NCI-H128 (cell line): ENCODE measurements at regions not wholly inside any gene's neighbourhood (a gene's known extent, or its start where the extent isn't known, plus 50 kb on each side); places are given as distances from the start of the nearest gene placed in this dataset.

Experiments
- DNase-seq: peaks from one replicate; lab custom pipeline; 2025; ENCODE audit not compliant: unreplicated experiment; lab: John Stamatoyannopoulos, UW

- DNase-seq, result no peak
These were observed 150.8 kb upstream of the PMEPA1 start for GRCh38 chr20:57860576-57860975.

- DNase-seq, result no peak
These were observed 148.2 kb upstream of the PMEPA1 start for GRCh38 chr20:57857969-57858368.

DNA sequence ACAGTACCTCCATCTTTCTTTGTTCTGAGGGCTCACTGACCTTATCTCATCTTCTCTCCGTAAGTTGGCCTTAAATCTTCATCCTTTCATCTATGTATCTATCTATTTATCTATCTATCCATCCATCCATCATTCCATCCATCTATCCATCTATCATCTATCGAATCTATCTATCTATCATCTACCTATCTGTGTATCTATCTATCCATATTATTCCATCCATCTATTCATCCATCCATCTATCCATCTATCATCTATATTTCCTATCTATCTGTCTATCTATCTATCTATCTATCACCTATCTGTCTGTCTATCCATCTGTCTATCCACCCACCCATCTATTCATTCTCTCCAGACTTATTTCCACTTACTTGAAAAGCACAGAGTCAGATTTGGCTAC lies 147.3 kb upstream of the PMEPA1 start:
- no peak for DNase-seq

GRCh38 chr20:57856658-57857057 lies 146.8 kb upstream of the PMEPA1 start:
- no peak for DNase-seq

DNA sequence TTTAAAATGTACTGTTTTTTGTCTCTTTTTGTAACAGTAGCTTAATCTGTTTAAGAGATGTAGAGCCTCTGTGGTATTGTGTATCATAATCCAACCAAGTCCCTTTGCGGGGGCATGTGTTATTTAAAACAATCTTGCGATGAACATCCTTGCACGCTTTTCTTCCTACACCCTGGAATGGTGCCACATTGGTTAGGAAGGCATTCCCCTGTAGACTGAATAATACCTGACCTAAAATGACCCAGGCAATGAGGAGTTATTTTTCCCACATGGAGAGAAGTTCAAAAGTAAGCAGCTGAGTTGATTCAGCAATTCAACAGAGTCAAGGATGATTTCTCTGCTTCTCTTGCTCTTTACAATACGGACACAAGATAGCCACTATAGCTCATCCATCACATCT lies 142.0 kb upstream of the PMEPA1 start:
- DNase-seq, result no peak

DNA sequence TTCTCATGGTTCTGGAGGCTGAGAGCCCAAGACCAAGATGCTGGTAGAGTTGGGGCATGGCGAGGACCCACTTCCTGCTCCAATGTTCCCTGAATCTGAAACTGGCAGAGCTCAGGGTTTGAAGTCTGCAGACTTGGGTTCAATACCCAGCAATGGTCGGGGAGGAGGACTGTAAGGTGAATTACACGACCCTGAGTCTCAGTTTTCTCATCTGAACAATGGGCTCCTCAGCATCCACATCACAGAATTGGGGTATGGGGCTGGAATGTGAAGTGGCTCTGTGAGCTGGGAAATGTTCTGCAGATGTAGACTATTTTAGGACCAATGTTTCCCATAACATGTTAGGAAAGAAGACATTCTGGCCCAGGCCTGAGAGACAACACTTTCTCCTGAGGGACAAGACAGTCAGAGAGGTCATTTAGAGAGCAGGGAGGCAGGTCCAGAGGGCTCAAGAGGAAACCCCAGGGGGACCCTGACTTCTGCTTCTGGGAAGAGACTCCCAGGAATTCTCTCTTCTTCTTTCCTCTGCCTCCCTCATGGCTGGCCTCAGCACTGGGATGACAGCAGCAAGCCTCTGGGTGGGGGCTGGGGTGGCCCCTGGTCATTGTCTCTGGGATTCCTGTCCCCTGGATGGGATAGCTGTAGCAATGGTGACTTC lies 141.3 kb upstream of the PMEPA1 start:
- DNase-seq, result no peak

DNA sequence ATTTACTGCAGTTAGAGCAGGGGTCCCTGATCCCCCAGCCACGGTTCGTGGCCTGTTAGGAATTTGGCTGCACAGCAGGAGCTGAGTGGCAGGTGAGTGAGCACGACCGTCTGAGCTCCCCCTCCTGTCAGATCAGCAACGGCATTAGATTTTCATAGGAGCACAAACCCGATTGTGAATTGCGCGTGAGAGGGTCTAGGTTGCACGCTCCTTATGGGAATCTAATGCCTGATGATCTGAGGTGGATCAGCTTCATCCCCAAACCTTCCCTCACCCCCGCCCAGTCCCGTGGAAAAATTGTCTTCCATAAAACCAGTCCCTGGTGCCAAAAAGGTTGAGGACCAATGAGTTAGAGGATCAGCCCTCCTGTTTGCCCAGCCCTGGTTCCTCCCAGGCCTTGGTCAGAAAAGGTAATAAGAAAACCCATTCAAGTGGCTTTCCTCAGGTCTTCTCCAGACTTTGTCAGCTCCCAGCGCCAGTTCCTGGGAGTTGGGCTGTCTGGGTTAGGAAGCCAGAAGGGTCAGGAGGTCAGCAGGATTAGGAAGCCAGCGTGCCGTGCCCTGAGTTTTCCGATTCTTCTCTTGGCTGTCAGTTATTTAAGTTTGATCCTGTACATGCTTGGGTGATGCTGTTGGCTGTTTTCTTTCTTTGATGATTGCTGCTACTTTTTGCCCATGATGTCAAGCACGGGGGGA lies 139.9 kb upstream of the PMEPA1 start:
- no peak for DNase-seq

DNA sequence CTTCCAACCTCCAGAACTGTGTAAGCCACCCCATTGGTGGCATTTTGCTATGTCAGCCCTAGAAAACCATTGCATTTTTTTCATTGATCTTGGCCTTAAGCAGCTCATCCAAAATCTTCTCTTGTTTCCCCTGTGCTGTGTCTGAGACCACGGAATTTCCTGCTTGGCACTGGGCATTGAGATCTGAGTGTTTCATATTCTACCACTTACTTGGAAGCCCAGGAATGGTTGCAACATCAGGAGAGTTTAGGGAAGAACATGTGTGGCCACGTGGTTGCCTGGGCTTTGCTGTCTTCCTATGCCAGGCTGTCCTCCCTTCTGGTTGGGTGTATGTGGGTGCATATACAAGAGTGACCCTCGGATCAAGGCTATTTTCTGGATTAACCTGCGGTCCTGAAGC lies 139.3 kb upstream of the PMEPA1 start:
- DNase-seq, result no peak

GRCh38 chr20:57848282-57848681 lies 138.5 kb upstream of the PMEPA1 start:
- no peak for DNase-seq

GRCh38 chr20:57847104-57847503 lies 137.3 kb upstream of the PMEPA1 start:
- DNase-seq, result no peak

GRCh38 chr20:57844626-57845596 lies 135.1 kb upstream of the PMEPA1 start:
- DNase-seq, result no peak

GRCh38 chr20:57843941-57844625 lies 134.3 kb upstream of the PMEPA1 start:
- DNase-seq, result no peak

GRCh38 chr20:57842720-57843119 lies 132.9 kb upstream of the PMEPA1 start:
- DNase-seq, result no peak

- DNase-seq, result no peak
These were observed 131.6 kb upstream of the PMEPA1 start for GRCh38 chr20:57841297-57841866.

GRCh38 chr20:57840504-57841296 lies 130.9 kb upstream of the PMEPA1 start:
- no peak for DNase-seq

DNA sequence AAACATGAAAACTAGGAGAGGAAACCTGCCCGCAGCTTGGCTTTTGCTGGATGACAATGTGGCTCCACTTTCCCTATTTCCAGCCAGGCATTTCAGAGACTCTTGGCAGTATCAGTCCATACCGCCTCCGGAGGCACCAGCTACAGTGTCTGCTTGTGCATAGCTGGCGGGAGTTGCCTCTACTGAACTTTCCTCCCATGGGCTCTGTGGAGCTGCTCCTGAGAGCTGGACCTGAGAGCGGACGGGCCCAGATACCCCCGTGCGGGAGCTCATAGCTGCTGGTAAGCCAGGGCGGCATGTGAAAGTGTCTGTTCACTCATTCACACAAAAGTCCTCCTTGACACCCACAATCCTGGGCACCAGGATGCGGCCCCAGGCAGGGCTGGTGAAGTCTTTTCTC lies 130.3 kb upstream of the PMEPA1 start:
- DNase-seq, result no peak

DNA sequence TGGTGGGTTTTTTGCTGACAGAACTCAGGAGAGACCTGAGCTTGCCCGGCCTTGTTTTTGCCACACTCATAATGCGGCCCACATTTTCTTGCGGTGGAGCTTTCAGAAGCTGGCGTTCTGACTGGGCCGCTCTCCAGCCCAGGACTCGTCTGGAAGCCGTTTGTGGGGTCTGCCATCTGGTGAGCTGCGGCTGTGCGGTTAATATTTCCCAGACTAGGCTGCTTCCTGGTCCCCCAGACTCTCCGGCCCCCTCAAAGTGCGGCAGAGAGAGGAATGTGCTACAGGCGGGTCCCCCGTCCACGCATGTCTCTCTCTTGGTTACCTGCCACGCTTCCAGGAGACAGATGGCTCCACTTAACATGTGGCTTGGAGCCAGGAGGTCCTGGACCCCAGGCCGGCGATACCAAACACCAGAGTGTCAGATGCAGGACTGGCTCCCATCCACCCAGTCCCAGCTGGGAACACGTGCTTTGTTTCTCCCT lies 128.9 kb upstream of the PMEPA1 start:
- no peak for DNase-seq

DNA sequence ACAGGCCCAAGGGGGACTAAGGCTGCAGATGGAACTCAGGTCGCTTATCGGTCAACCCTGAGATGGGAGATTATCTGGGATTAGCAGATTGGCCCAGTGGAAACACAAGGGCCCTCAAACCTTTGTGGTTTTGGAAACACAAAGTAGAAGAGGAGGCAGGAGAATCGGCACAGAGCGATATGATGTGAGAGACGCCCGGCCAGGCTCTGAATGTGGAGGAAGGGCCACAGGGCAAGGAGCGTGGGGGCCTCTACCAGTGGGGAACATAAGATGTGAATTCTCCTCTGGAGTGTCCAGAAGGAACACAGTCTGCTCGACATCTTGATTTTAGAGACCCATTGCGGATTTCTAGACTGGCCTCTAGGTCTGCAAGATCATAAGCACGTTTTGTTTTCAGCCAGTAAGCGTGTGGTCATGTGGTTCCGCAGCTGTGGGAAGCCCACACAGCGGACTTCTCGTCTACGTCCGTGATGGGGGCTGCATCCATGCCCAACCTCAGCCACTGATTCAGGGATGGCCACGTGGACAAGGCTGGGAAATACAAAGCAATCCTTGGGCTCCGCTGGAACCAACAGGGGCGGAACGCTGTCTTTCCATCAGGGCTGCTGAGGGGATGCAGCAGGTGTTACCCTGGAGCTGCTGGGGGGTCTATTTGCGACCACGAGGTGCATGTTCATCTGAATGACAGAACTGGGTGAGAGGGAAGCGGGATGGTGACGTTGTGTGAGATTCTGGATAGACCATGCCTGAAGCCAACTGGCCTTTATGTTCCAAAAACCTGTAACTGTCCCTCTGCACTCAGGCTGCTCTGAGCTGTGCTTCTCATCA lies 127.6 kb upstream of the PMEPA1 start:
- DNase-seq, result no peak
